ENCODE measurements at regions not wholly inside any gene's neighbourhood (a gene's known extent, or its start where the extent isn't known, plus 50 kb on each side); places are given as distances from the start of the nearest gene placed in this dataset.
"Not testable (repeated sequence)": the region's sequence is repeated elsewhere in the genome, so short reads cannot be mapped to it uniquely, and the experiment has no call there.

- no peaks in the 10 kb centered on the region for H3K4me1 ChIP-seq (ENCODE audit: control insufficient read depth in 2 of 2, insufficient read depth in 2 of 2, low read length in 2 of 2)
- H3K27me3 ChIP-seq (ENCODE audit: control insufficient read depth in 2 of 2, insufficient read depth in 1 of 2, low read length in 1 of 2) = no peaks in the 10 kb centered on the region
- no peak overlapping the region for H3K4me3 ChIP-seq (ENCODE audit: low read length in 2 of 2)
- H3K9me3 ChIP-seq (ENCODE audit: control insufficient read depth in 2 of 2, insufficient read depth in 1 of 2, low read length in 1 of 2) = peaks cover 0 to 3% of the 10 kb centered on the region in 2 donors
- 98% methylated on average over 59 of the region's 59 CpGs for WGBS
- H3K27ac ChIP-seq (ENCODE audit: low read depth in 1 of 2, low read length in 1 of 2) = no peak overlapping the region
- H3K36me3 ChIP-seq (ENCODE audit: control insufficient read depth in 2 of 2, insufficient read depth in 2 of 2, low read length in 1 of 2) = no peaks in the 10 kb centered on the region
- no peak for DNase-seq (ENCODE audit: low read depth in 6 of 9, low spot score in 9 of 9)
These were observed 675.6 kb downstream of the REEP3 start for GRCh38 chr10:64196638-64197315.

DNA sequence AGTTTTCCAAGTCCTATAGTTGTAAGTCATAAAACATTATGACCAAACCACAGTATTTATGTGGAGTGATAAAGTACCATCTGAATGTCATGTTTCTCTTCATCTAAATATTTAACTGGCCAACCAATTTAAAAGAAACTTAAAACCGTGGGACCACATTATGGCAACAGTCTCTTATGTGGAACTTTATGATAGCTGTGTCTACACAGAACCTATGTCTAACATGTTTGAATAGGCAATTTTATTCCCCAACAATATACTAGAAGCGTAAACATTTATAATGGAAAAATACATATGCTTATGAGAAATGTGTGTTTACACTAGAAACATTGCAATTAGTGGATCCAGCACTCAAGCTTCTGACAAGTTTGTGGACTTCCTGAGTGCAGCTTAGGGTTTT lies 680.7 kb downstream of the REEP3 start:
- Histone ChIP-seq H3K9me3 (ENCODE audit: control insufficient read depth in 2 of 2, insufficient read depth in 1 of 2, low read length in 1 of 2) (peaks cover 0 to 3% of the 10 kb centered on the region in 2 donors), H3K36me3 (ENCODE audit: control insufficient read depth in 2 of 2, insufficient read depth in 2 of 2, low read length in 1 of 2) (no peaks in the 10 kb centered on the region), H3K4me1 (ENCODE audit: control insufficient read depth in 2 of 2, insufficient read depth in 2 of 2, low read length in 2 of 2) (no peaks in the 10 kb centered on the region), H3K4me3 (ENCODE audit: low read length in 2 of 2) (no peak overlapping the region), H3K27ac (ENCODE audit: low read depth in 1 of 2, low read length in 1 of 2) (no peak overlapping the region), H3K27me3 (ENCODE audit: control insufficient read depth in 2 of 2, insufficient read depth in 1 of 2, low read length in 1 of 2) (no peaks in the 10 kb centered on the region)
- 94% methylated on average over 2 of the region's 2 CpGs for WGBS
- no peak for DNase-seq (ENCODE audit: low read depth in 6 of 9, low spot score in 9 of 9)

- H3K9me3 ChIP-seq (ENCODE audit: control insufficient read depth in 2 of 2, insufficient read depth in 1 of 2, low read length in 1 of 2); H3K4me1 ChIP-seq (ENCODE audit: control insufficient read depth in 2 of 2, insufficient read depth in 2 of 2, low read length in 2 of 2); H3K4me3 ChIP-seq (ENCODE audit: low read length in 2 of 2); H3K27me3 ChIP-seq (ENCODE audit: control insufficient read depth in 2 of 2, insufficient read depth in 1 of 2, low read length in 1 of 2); H3K27ac ChIP-seq (ENCODE audit: low read depth in 1 of 2, low read length in 1 of 2); H3K36me3 ChIP-seq (ENCODE audit: control insufficient read depth in 2 of 2, insufficient read depth in 2 of 2, low read length in 1 of 2); DNase-seq (ENCODE audit: low read depth in 6 of 9, low spot score in 9 of 9): not testable (repeated sequence)
- WGBS = 93% methylated on average over 7 of the region's 7 CpGs
These were observed 683.3 kb downstream of the REEP3 start for GRCh38 chr10:64204504-64204903.

DNA sequence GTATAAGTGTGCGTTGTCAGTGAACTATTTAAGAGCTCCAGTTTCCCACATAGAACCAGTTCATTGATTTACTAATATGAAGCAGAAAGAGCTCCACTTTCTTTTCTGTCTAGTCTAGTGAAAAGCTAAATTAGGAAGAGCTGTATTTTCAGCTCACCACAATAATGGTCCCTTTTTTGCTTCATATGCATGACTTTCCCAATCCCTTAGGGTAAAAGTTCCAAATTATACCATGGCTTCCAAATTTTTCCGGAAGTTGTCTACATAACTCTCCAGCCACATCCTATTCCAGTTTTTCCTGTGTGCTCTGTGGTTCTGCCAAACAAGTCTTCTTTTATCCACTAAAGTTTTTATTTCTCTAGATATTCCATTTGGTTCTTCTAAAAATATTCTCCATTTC lies 685.2 kb downstream of the REEP3 start:
- no peak overlapping the region for H3K27ac ChIP-seq (ENCODE audit: low read depth in 1 of 2, low read length in 1 of 2)
- WGBS = 98% methylated on average over 2 of the region's 2 CpGs

DNA sequence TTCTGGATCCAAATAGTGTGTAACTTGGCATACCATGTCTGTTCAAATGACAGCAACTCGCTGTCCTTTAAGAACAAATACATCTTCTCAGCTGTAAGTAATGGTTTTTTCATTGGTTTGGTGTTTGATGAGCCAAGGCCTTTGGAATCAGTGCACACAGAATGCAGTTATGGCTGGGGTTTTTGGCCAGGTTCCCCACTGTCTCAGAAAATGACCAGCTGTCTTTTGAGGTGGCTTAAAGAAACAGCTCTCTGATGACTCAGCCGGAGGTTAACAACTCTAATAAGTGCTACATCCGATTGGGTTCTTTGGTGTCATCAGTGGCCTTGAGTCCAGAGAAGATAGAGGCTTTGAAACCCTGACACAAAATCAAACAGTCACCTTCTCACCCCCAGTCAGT lies 688.4 kb downstream of the REEP3 start:
- 78% methylated on average over 3 of the region's 3 CpGs for WGBS
- no peak for DNase-seq (ENCODE audit: low read depth in 6 of 9, low spot score in 9 of 9)
- H3K36me3 ChIP-seq (ENCODE audit: control insufficient read depth in 2 of 2, insufficient read depth in 2 of 2, low read length in 1 of 2) = no peaks in the 10 kb centered on the region
- no peak overlapping the region for H3K4me3 ChIP-seq (ENCODE audit: low read length in 2 of 2)
- H3K27ac ChIP-seq (ENCODE audit: low read depth in 1 of 2, low read length in 1 of 2) = no peak overlapping the region
- H3K9me3 ChIP-seq (ENCODE audit: control insufficient read depth in 2 of 2, insufficient read depth in 1 of 2, low read length in 1 of 2) = no peaks in the 10 kb centered on the region
- no peaks in the 10 kb centered on the region for H3K4me1 ChIP-seq (ENCODE audit: control insufficient read depth in 2 of 2, insufficient read depth in 2 of 2, low read length in 2 of 2)
- no peaks in the 10 kb centered on the region for H3K27me3 ChIP-seq (ENCODE audit: control insufficient read depth in 2 of 2, insufficient read depth in 1 of 2, low read length in 1 of 2)

More for the DNA sequence above, 685.2 kb downstream of the REEP3 start:
- Histone ChIP-seq H3K27me3 (ENCODE audit: control insufficient read depth in 2 of 2, insufficient read depth in 1 of 2, low read length in 1 of 2) (no peaks in the 10 kb centered on the region), H3K9me3 (ENCODE audit: control insufficient read depth in 2 of 2, insufficient read depth in 1 of 2, low read length in 1 of 2) (no peaks in the 10 kb centered on the region), H3K4me3 (ENCODE audit: low read length in 2 of 2) (no peak overlapping the region), H3K36me3 (ENCODE audit: control insufficient read depth in 2 of 2, insufficient read depth in 2 of 2, low read length in 1 of 2) (no peaks in the 10 kb centered on the region), H3K4me1 (ENCODE audit: control insufficient read depth in 2 of 2, insufficient read depth in 2 of 2, low read length in 2 of 2) (no peaks in the 10 kb centered on the region)
- DNase-seq (ENCODE audit: low read depth in 6 of 9, low spot score in 9 of 9) = no peak

DNA sequence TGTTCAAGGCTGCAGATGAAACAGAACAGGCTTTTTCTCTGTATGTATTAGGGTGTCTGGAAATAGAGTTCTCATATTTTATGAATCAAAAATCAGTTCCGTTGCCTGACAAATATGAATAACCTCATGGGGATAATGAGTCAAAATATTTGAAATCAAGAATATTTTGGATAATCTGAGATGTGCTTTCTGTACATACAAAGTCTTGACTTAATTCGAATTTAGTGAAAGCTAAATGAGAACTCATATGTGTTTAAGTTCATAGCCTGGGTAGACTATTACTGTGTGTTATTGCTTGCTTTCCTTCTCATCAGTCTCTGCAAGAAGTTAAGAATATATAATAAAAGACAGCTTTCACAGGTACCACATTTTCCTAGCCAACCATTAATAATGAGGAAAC lies 689.0 kb downstream of the REEP3 start:
- Histone ChIP-seq H3K27me3 (ENCODE audit: control insufficient read depth in 2 of 2, insufficient read depth in 1 of 2, low read length in 1 of 2) (no peaks in the 10 kb centered on the region), H3K27ac (ENCODE audit: low read depth in 1 of 2, low read length in 1 of 2) (no peak overlapping the region), H3K4me3 (ENCODE audit: low read length in 2 of 2) (no peak overlapping the region), H3K36me3 (ENCODE audit: control insufficient read depth in 2 of 2, insufficient read depth in 2 of 2, low read length in 1 of 2) (no peaks in the 10 kb centered on the region), H3K4me1 (ENCODE audit: control insufficient read depth in 2 of 2, insufficient read depth in 2 of 2, low read length in 2 of 2) (no peaks in the 10 kb centered on the region), H3K9me3 (ENCODE audit: control insufficient read depth in 2 of 2, insufficient read depth in 1 of 2, low read length in 1 of 2) (no peaks in the 10 kb centered on the region)
- 93% methylated on average over 2 of the region's 2 CpGs for WGBS
- no peak for DNase-seq (ENCODE audit: low read depth in 6 of 9, low spot score in 9 of 9)

DNA sequence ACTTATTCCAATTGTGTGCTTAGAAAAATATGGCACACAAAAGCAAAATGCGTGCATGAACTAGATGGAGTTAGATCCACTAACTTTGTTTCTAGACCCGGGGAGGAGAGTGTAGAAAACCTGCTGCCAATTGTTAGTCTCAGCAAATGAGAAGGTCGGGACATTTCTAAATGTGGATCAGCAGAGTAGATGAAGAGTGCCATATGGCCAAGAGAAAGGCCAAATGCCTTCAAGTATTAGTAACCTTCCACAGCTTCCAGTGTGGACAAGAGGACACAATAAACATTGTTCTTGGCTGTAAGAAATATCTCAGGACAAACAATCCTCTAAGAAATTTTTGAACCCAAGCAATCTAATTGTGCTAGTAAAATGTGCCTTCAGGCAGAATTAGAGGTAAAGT lies 690.3 kb downstream of the REEP3 start:
- 84% methylated on average over 3 of the region's 3 CpGs for WGBS
- DNase-seq (ENCODE audit: low read depth in 6 of 9, low spot score in 9 of 9) = no peak
- Histone ChIP-seq H3K9me3 (ENCODE audit: control insufficient read depth in 2 of 2, insufficient read depth in 1 of 2, low read length in 1 of 2) (no peaks in the 10 kb centered on the region), H3K27me3 (ENCODE audit: control insufficient read depth in 2 of 2, insufficient read depth in 1 of 2, low read length in 1 of 2) (no peaks in the 10 kb centered on the region), H3K4me3 (ENCODE audit: low read length in 2 of 2) (no peak overlapping the region), H3K27ac (ENCODE audit: low read depth in 1 of 2, low read length in 1 of 2) (no peak overlapping the region), H3K36me3 (ENCODE audit: control insufficient read depth in 2 of 2, insufficient read depth in 2 of 2, low read length in 1 of 2) (no peaks in the 10 kb centered on the region), H3K4me1 (ENCODE audit: control insufficient read depth in 2 of 2, insufficient read depth in 2 of 2, low read length in 2 of 2) (no peaks in the 10 kb centered on the region)

GRCh38 chr10:64215088-64215487 lies 693.9 kb downstream of the REEP3 start:
- no peak overlapping the region for H3K27ac ChIP-seq (ENCODE audit: low read depth in 1 of 2, low read length in 1 of 2)
- no peak for DNase-seq (ENCODE audit: low read depth in 6 of 9, low spot score in 9 of 9)
- no peaks in the 10 kb centered on the region for H3K4me1 ChIP-seq (ENCODE audit: control insufficient read depth in 2 of 2, insufficient read depth in 2 of 2, low read length in 2 of 2)
- H3K36me3 ChIP-seq (ENCODE audit: control insufficient read depth in 2 of 2, insufficient read depth in 2 of 2, low read length in 1 of 2) = no peaks in the 10 kb centered on the region
- no peak overlapping the region for H3K4me3 ChIP-seq (ENCODE audit: low read length in 2 of 2)
- H3K27me3 ChIP-seq (ENCODE audit: control insufficient read depth in 2 of 2, insufficient read depth in 1 of 2, low read length in 1 of 2) = no peaks in the 10 kb centered on the region
- no peaks in the 10 kb centered on the region for H3K9me3 ChIP-seq (ENCODE audit: control insufficient read depth in 2 of 2, insufficient read depth in 1 of 2, low read length in 1 of 2)
- WGBS = 91% methylated on average over 1 of the region's 1 CpG

DNA sequence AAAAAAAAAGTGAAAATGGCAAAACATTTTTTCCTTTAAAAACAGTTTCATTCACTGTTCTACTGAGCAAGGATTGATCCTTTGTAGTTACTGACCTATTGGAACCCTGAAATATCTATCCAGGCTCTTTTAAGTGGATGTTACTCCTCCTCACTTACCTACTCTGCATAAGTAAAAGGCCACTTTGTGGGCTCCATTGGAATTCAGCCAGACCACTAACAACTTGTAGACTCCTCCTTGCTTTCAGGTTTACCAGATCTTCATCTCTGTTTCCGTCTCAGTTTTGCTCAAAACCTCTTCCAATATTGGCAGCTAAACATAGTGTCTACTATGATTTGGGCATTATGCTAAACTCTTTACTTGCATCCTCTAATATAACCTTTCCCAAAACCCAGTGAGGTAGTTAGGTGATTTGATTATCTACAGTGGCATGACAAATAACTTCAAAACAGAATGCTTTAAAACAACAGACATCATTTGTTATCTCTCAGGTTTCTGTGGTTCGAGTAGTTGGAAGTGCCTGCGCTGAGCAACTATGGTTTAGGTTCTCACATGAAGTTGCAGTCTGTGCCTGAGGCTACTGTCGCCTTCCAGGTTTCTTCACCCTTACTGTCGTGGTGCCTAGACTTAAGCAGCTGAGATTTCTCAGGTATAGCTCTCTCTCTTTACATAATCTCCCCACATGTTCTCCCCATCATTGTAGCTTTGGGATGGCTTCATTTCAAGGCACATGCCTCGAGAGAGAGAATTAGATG lies 698.2 kb downstream of the REEP3 start:
- no peak overlapping the region for H3K4me3 ChIP-seq (ENCODE audit: low read length in 2 of 2)
- 87% methylated on average over 6 of the region's 6 CpGs for WGBS
- DNase-seq (ENCODE audit: low read depth in 6 of 9, low spot score in 9 of 9) = no peak
- peaks cover 0 to 12% of the 10 kb centered on the region in 2 donors for H3K9me3 ChIP-seq (ENCODE audit: control insufficient read depth in 2 of 2, insufficient read depth in 1 of 2, low read length in 1 of 2)
- no peak overlapping the region for H3K27ac ChIP-seq (ENCODE audit: low read depth in 1 of 2, low read length in 1 of 2)
- H3K27me3 ChIP-seq (ENCODE audit: control insufficient read depth in 2 of 2, insufficient read depth in 1 of 2, low read length in 1 of 2) = no peaks in the 10 kb centered on the region
- no peaks in the 10 kb centered on the region for H3K36me3 ChIP-seq (ENCODE audit: control insufficient read depth in 2 of 2, insufficient read depth in 2 of 2, low read length in 1 of 2)
- no peaks in the 10 kb centered on the region for H3K4me1 ChIP-seq (ENCODE audit: control insufficient read depth in 2 of 2, insufficient read depth in 2 of 2, low read length in 2 of 2)

Measured in thymus (tissue), 11 donors.